ENCODE measurements at regions not wholly inside any gene's neighbourhood (a gene's known extent, or its start where the extent isn't known, plus 50 kb on each side); places are given as distances from the start of the nearest gene placed in this dataset.

DNA sequence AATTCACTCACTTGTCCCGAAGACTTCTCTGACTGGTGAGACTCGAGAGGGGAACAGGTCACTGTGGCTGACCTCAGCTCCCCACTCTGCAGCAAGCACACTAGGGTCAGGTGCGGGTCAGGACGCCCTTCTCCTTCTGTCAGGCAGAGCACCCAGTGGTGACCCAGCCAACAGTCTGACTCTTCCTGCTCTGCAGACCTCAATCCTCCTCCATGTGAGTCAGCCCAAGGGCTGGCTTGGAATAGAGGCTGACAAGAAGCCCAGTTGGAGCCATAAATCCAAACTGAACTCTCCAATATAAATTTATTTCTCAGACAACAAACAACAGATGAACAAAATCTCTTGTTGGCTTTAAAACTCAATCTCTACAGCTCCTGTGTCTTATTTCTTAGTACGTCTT lies 253.1 kb downstream of the SH3BP4 start:
- H3K27me3 ChIP-seq (ENCODE audit: control insufficient read depth, insufficient read depth, low read length), result peaks cover 26% of the 10 kb centered on the region
- no peaks in the 10 kb centered on the region for H3K36me3 ChIP-seq (ENCODE audit: insufficient read depth, low read length)
- H3K4me1 ChIP-seq (ENCODE audit: control insufficient read depth, insufficient read depth, low read length), result no peaks in the 10 kb centered on the region
- no peak overlapping the region for H3K9ac ChIP-seq (ENCODE audit: low read depth, low read length)
- no peaks in the 10 kb centered on the region for H3K9me3 ChIP-seq (replicated peaks; ENCODE audit: low read length)
- no peak overlapping the region for H3K4me2 ChIP-seq (ENCODE audit: low read length)
- H3K4me3 ChIP-seq (ENCODE audit: low read length), result no peak overlapping the region

DNA sequence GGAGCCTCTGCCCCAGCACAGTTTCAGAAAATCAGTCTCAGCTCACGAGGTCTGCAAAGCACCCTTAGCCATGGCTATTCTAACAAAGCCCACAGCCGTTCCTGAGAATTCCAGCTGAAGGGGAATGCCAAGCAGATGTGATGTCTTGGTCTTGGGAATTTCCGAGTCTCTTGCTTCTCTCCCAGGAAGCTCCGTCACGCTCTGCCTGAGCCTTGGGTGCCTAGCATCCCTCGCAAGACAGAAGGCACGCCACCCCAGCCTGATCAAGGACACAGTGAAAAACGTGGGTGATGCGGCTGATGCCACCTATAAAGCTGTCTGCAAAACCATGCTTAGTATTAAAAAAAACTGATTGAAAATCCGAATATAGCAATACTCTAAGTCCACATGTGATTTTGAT lies 254.6 kb downstream of the SH3BP4 start:
- no peak overlapping the region for H3K4me3 ChIP-seq (ENCODE audit: low read length)
- no peak overlapping the region for H3K9ac ChIP-seq (ENCODE audit: low read depth, low read length)
- no peaks in the 10 kb centered on the region for H3K36me3 ChIP-seq (ENCODE audit: insufficient read depth, low read length)
- no peak overlapping the region for H3K4me2 ChIP-seq (ENCODE audit: low read length)
- no peaks in the 10 kb centered on the region for H3K4me1 ChIP-seq (ENCODE audit: control insufficient read depth, insufficient read depth, low read length)
- H3K9me3 ChIP-seq (replicated peaks; ENCODE audit: low read length), result no peaks in the 10 kb centered on the region
- peaks cover 26% of the 10 kb centered on the region for H3K27me3 ChIP-seq (ENCODE audit: control insufficient read depth, insufficient read depth, low read length)

DNA sequence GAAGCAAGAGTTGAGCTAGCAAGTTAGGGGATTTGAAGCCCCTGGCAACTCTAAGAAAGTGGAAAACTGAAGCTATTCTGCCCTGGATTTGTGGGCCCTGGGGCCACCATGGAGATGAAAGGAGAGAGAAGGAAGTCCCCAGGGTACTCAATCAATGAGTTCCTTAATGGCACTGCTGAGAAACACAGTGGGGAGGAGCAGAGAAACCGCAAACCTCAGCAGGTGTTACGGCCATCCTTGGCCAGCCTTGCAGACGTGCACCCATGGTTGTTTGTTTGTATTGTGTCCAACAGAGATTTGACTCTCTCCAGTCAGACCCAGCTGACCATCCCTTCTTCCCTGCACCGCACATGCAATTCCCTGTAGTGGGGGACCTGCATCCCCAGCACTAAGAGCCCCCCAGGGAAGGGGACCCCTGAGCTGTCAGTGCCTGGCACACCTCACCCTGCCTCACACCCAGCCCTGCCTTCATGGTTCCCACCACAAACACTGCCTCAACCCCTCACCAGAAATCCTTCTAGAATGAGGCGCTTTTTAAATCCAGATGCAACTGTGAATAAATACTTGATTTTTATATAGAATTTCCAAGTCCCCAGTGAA lies 255.3 kb downstream of the SH3BP4 start:
- Histone ChIP-seq H3K4me3 (ENCODE audit: low read length) (no peak overlapping the region), H3K4me2 (ENCODE audit: low read length) (no peak overlapping the region), H3K9me3 (replicated peaks; ENCODE audit: low read length) (no peaks in the 10 kb centered on the region), H3K27me3 (ENCODE audit: control insufficient read depth, insufficient read depth, low read length) (peaks cover 21% of the 10 kb centered on the region), H3K36me3 (ENCODE audit: insufficient read depth, low read length) (no peaks in the 10 kb centered on the region), H3K4me1 (ENCODE audit: control insufficient read depth, insufficient read depth, low read length) (no peaks in the 10 kb centered on the region), H3K9ac (ENCODE audit: low read depth, low read length) (no peak overlapping the region)

DNA sequence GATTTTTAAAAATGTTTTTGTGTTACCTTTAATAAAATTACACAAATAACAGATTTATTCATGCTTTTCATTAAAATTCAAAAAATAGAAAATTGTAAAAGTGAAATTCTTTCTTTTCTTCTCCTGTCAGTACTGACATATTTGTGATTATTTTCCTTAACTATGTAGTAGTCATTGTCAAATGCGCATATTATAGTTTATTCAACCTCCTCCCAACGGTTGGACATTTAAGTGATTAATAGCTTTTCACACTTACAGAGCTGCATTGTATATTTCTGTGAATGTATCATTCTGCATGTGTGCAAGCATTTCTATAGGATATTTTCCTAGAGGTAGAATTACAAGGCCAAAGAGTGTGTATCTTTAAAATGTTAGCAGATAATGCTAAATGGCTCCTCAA lies 259.2 kb downstream of the SH3BP4 start:
- Histone ChIP-seq H3K9ac (ENCODE audit: low read depth, low read length) (no peak overlapping the region), H3K27me3 (ENCODE audit: control insufficient read depth, insufficient read depth, low read length) (peaks cover 16% of the 10 kb centered on the region), H3K4me3 (ENCODE audit: low read length) (no peak overlapping the region), H3K4me2 (ENCODE audit: low read length) (no peak overlapping the region), H3K36me3 (ENCODE audit: insufficient read depth, low read length) (no peaks in the 10 kb centered on the region), H3K9me3 (replicated peaks; ENCODE audit: low read length) (no peaks in the 10 kb centered on the region), H3K4me1 (ENCODE audit: control insufficient read depth, insufficient read depth, low read length) (no peaks in the 10 kb centered on the region)

DNA sequence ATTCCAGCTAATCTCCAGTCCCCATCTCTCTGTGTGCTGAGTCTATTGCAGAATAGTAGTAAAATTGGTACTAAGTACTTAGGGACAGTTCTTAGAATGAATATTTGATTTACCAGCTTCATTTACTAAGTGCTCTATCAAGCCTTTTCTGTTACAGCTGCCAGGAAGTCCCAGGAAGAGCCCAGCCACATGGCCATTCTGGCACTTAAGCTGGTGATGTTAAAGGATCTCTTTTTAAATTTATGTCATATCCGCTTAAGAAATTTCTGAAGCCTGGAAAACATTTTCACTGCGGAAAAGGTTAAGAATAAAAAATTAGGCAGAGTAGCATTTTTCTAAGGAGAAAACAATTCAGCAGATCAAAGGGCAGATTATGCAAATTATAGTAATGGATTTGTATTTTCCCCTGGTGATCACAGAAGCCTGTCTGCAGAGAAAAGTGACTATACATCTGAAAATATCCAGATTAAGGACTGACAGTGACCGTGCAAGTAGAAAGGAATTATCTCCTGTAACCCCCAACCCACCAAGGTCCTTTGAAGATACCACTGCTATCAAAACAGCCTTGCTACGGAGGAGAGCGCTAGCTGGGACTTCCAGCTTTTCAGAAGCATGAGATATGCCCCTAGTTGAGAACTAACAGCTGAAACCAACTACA lies 260.8 kb downstream of the SH3BP4 start:
- Histone ChIP-seq H3K4me3 (ENCODE audit: low read length) (no peak overlapping the region), H3K9me3 (replicated peaks; ENCODE audit: low read length) (no peaks in the 10 kb centered on the region), H3K4me1 (ENCODE audit: control insufficient read depth, insufficient read depth, low read length) (no peaks in the 10 kb centered on the region), H3K27me3 (ENCODE audit: control insufficient read depth, insufficient read depth, low read length) (peaks cover 6% of the 10 kb centered on the region), H3K9ac (ENCODE audit: low read depth, low read length) (no peak overlapping the region), H3K4me2 (ENCODE audit: low read length) (no peak overlapping the region), H3K36me3 (ENCODE audit: insufficient read depth, low read length) (no peaks in the 10 kb centered on the region)

DNA sequence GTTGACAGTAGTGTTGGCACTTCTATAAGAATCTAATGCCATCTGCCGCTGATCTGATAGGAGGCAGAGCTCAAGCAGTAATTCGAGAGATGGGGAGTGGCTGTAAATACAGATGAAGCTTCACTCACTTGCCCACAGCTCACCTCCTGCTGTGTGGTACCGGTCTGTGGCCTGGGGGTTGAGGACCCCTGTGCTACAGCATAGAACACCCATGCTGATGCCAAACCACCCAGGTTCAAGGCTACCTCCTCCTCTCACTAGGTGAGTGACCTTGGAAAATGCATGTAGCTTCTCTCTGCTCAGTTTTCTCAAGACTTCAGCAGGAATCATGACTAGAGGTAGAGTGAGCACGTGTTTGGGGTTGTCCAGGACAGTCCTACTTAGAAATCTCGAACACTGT lies 263.4 kb downstream of the SH3BP4 start:
- Histone ChIP-seq H3K9me3 (replicated peaks; ENCODE audit: low read length) (no peaks in the 10 kb centered on the region), H3K9ac (ENCODE audit: low read depth, low read length) (no peak overlapping the region), H3K4me2 (ENCODE audit: low read length) (no peak overlapping the region), H3K27me3 (ENCODE audit: control insufficient read depth, insufficient read depth, low read length) (peaks cover 7% of the 10 kb centered on the region), H3K4me1 (ENCODE audit: control insufficient read depth, insufficient read depth, low read length) (no peaks in the 10 kb centered on the region), H3K4me3 (ENCODE audit: low read length) (no peak overlapping the region), H3K36me3 (ENCODE audit: insufficient read depth, low read length) (no peaks in the 10 kb centered on the region)

DNA sequence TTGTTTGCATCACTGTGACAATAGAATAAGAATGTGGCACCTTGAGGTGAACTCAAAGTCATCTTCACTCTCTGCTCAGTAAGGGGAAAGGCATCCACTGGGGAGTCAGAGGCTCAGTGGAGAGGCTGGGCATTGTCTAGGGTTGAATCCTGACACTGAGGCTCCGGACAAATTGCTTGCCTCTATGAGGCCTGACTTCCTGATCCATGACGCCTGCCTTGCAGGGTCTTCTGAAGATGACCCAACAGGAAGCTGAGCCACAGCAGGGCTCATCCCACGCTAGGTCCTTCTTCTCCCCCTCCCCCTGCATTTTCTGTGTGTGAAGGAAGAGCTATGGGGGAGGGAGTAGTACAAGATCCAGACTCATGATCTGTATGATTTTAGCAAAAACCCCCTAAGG lies 265.1 kb downstream of the SH3BP4 start:
- no peaks in the 10 kb centered on the region for H3K9me3 ChIP-seq (replicated peaks; ENCODE audit: low read length)

DNA sequence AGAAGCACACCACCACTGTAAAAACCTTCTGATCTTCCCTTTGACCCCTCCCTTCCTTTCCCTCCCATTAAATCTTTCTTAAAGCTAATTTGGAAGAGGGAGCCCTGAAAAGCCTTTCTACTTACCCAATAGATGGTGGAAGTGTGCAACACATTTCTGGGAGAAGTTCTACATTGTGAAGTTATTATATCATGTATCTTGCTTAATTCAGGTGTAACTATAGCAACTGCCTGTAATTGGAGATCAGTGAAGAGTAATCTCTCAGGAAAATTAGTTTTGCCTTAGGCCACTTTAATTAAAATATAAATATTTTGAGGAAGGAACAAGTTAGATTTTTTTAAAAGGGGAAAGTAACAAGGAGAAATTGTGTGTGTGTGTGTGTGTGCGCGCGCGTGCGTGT lies 266.0 kb downstream of the SH3BP4 start:
- H3K9ac ChIP-seq (ENCODE audit: low read depth, low read length), result no peak overlapping the region
- H3K9me3 ChIP-seq (replicated peaks; ENCODE audit: low read length), result no peaks in the 10 kb centered on the region
- no peaks in the 10 kb centered on the region for H3K4me1 ChIP-seq (ENCODE audit: control insufficient read depth, insufficient read depth, low read length)
- H3K36me3 ChIP-seq (ENCODE audit: insufficient read depth, low read length), result no peaks in the 10 kb centered on the region
- peaks cover 7% of the 10 kb centered on the region for H3K27me3 ChIP-seq (ENCODE audit: control insufficient read depth, insufficient read depth, low read length)
- no peak overlapping the region for H3K4me2 ChIP-seq (ENCODE audit: low read length)
- H3K4me3 ChIP-seq (ENCODE audit: low read length), result no peak overlapping the region

More for the DNA sequence above, 265.1 kb downstream of the SH3BP4 start:
- Histone ChIP-seq H3K27me3 (ENCODE audit: control insufficient read depth, insufficient read depth, low read length) (peaks cover 7% of the 10 kb centered on the region), H3K9ac (ENCODE audit: low read depth, low read length) (no peak overlapping the region), H3K4me2 (ENCODE audit: low read length) (no peak overlapping the region), H3K36me3 (ENCODE audit: insufficient read depth, low read length) (no peaks in the 10 kb centered on the region), H3K4me1 (ENCODE audit: control insufficient read depth, insufficient read depth, low read length) (no peaks in the 10 kb centered on the region), H3K4me3 (ENCODE audit: low read length) (no peak overlapping the region)

DNA sequence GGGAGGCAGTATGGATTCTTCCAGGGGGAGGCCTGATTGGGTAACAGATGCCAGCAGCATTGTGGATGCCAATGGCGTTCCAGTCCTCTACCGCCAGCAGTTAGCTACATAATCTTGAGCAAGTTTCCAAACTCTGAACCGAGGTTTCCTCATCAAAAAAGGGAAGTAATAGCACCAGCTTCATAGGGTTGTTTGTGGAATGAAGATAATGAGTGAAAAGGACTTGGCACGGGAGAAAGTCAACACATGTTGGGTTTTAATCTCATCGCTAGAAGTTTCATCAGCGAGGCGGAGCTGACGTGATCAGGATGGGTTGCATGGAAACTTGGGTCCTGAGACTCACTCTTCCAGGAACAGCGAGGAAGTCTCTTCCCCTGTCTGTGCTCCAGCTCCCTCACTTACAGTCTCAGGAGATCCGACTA lies 266.7 kb downstream of the SH3BP4 start:
- Histone ChIP-seq H3K36me3 (ENCODE audit: insufficient read depth, low read length) (no peaks in the 10 kb centered on the region), H3K9me3 (replicated peaks; ENCODE audit: low read length) (no peaks in the 10 kb centered on the region), H3K4me1 (ENCODE audit: control insufficient read depth, insufficient read depth, low read length) (no peaks in the 10 kb centered on the region), H3K9ac (ENCODE audit: low read depth, low read length) (no peak overlapping the region), H3K4me2 (ENCODE audit: low read length) (no peak overlapping the region), H3K4me3 (ENCODE audit: low read length) (no peak overlapping the region), H3K27me3 (ENCODE audit: control insufficient read depth, insufficient read depth, low read length) (peaks cover 7% of the 10 kb centered on the region)

DNA sequence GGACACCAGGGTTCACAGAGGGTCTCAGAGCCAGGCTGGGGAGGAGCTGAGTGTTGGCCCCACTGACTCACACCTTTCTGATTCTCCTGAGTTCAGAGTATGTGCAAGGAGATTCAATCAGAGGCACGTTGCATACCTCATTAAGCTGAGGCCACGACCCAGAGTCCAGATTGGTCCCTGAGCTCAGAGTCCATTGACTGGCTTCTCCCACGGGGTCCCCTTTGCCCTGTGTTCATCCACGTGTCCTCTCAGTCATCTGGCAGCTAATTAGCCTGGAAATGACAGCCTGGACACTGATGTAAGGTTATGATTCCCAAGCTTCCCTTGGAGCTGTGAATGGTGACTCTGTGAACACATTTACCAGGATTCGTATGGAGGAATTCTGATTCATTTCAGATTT lies 267.2 kb downstream of the SH3BP4 start:
- Histone ChIP-seq H3K4me2 (ENCODE audit: low read length) (no peak overlapping the region), H3K9ac (ENCODE audit: low read depth, low read length) (no peak overlapping the region), H3K9me3 (replicated peaks; ENCODE audit: low read length) (no peaks in the 10 kb centered on the region), H3K4me1 (ENCODE audit: control insufficient read depth, insufficient read depth, low read length) (no peaks in the 10 kb centered on the region), H3K27me3 (ENCODE audit: control insufficient read depth, insufficient read depth, low read length) (peaks cover 7% of the 10 kb centered on the region), H3K4me3 (ENCODE audit: low read length) (no peak overlapping the region), H3K36me3 (ENCODE audit: insufficient read depth, low read length) (no peaks in the 10 kb centered on the region)

DNA sequence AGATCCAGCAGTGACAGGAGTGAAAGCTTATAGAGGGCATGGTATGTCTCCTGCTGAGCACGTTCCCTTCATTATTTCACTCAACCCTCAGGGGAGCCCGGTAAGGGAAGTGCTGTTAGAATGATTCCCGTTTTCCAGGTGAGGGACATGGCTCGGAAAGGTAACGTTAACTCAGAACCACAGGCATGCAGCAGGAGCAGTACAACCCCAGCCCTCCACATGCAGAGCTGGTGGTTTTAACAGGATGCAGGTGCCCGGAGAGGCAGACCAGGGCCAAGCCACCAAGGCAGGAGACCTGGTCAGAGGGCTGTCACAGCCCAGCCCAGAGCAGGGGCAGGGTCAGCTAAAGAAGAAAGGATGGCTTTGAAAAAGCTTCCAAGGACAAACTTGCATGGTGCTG lies 268.5 kb downstream of the SH3BP4 start:
- H3K9ac ChIP-seq (ENCODE audit: low read depth, low read length), result no peak overlapping the region
- no peak overlapping the region for H3K4me2 ChIP-seq (ENCODE audit: low read length)
- no peaks in the 10 kb centered on the region for H3K9me3 ChIP-seq (replicated peaks; ENCODE audit: low read length)
- H3K36me3 ChIP-seq (ENCODE audit: insufficient read depth, low read length), result no peaks in the 10 kb centered on the region
- no peaks in the 10 kb centered on the region for H3K4me1 ChIP-seq (ENCODE audit: control insufficient read depth, insufficient read depth, low read length)
- H3K4me3 ChIP-seq (ENCODE audit: low read length), result no peak overlapping the region
- H3K27me3 ChIP-seq (ENCODE audit: control insufficient read depth, insufficient read depth, low read length), result peaks cover 11% of the 10 kb centered on the region

DNA sequence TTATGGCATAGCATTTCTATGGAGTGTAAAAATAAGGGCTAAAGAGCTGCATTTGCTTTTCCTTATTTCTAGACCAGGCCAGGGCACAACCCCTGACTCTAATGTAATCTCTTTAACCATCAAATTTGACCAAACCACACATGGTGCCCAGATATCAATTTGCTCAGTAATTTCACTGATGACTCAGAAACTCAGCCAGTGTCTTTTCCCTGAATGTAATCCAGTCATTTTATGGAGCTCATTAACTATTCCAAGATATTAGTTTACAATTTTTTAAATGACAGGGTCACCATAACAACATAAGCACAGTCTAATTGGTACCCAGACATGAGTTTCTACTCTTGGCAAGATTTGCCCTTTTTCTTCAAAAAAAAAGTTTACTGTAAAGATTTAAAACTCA lies 270.8 kb upstream of the AGAP1 start:
- no peak overlapping the region for H3K9ac ChIP-seq (ENCODE audit: low read depth, low read length)
- no peaks in the 10 kb centered on the region for H3K4me1 ChIP-seq (ENCODE audit: control insufficient read depth, insufficient read depth, low read length)
- no peak overlapping the region for H3K4me2 ChIP-seq (ENCODE audit: low read length)
- no peaks in the 10 kb centered on the region for H3K9me3 ChIP-seq (replicated peaks; ENCODE audit: low read length)
- no peaks in the 10 kb centered on the region for H3K36me3 ChIP-seq (ENCODE audit: insufficient read depth, low read length)
- H3K27me3 ChIP-seq (ENCODE audit: control insufficient read depth, insufficient read depth, low read length), result peaks cover 11% of the 10 kb centered on the region
- H3K4me3 ChIP-seq (ENCODE audit: low read length), result no peak overlapping the region
